Activated CD8-positive, alpha-beta memory T cell treated with anti-CD3 and anti-CD28 coated beads for 36 hours (primary cell): ENCODE measurements at regions not wholly inside any gene's neighbourhood (a gene's known extent, or its start where the extent isn't known, plus 50 kb on each side); places are given as distances from the start of the nearest gene placed in this dataset.
"Not testable (repeated sequence)": the region's sequence is repeated elsewhere in the genome, so short reads cannot be mapped to it uniquely, and the experiment has no call there.

Experiments used
- CTCF ChIA-PET: fragments of 350-600 bp; sonication (Branson Sonifier 250); formaldehyde crosslinking; loops from one replicate; lab custom pipeline; 2021; ENCODE audit warnings: antibody characterized with exemption; lab: Charles Lee
- POLR2A ChIA-PET: fragments of 350-600 bp; sonication (Branson Sonifier 250); formaldehyde crosslinking; loops from one replicate; lab custom pipeline; 2021; ENCODE audit warnings: antibody characterized with exemption; lab: Charles Lee

- ChIA-PET POLR2A (no interaction called here), CTCF (no interaction called here)
These were observed 128.6 kb upstream of the NYAP2 start for GRCh38 chr2:225270861-225271260.

- ChIA-PET POLR2A (no interaction called here), CTCF (no interaction called here)
These were observed 129.5 kb upstream of the NYAP2 start for GRCh38 chr2:225270053-225270452.

- CTCF ChIA-PET, result no interaction called here
- POLR2A ChIA-PET, result no interaction called here
These were observed 145.1 kb upstream of the NYAP2 start for GRCh38 chr2:225254363-225254762.

- POLR2A ChIA-PET, result no interaction called here
- CTCF ChIA-PET, result no interaction called here
These were observed 154.6 kb upstream of the NYAP2 start for GRCh38 chr2:225244933-225245332.

- ChIA-PET CTCF (no interaction called here), POLR2A (no interaction called here)
These were observed 162.7 kb upstream of the NYAP2 start for GRCh38 chr2:225236769-225237323.

GRCh38 chr2:225233234-225233633 lies 166.3 kb upstream of the NYAP2 start:
- POLR2A ChIA-PET, result no interaction called here
- CTCF ChIA-PET, result no interaction called here

GRCh38 chr2:225231900-225232299 lies 167.6 kb upstream of the NYAP2 start:
- POLR2A ChIA-PET, result no interaction called here
- CTCF ChIA-PET, result no interaction called here

- CTCF ChIA-PET, POLR2A ChIA-PET: not testable (repeated sequence)
These were observed 170.2 kb upstream of the NYAP2 start for GRCh38 chr2:225229346-225229745.

- POLR2A ChIA-PET, result no interaction called here
- CTCF ChIA-PET, result no interaction called here
These were observed 173.1 kb upstream of the NYAP2 start for GRCh38 chr2:225226441-225226840.

- CTCF ChIA-PET, result no interaction called here
- POLR2A ChIA-PET, result no interaction called here
These were observed 176.2 kb upstream of the NYAP2 start for GRCh38 chr2:225223301-225223700.

GRCh38 chr2:225207471-225207870 lies 165.2 kb upstream of the DOCK10 start:
- ChIA-PET CTCF (no interaction called here), POLR2A (no interaction called here)

GRCh38 chr2:225207043-225207442 lies 164.8 kb upstream of the DOCK10 start:
- CTCF ChIA-PET, result interaction anchor here (0.6 kb wide), 1 partner anchor 291 kb away, joined by 3 read pairs; no protein-coding TSS in a partner anchor
- POLR2A ChIA-PET, result no interaction called here

GRCh38 chr2:225196579-225196978 lies 154.3 kb upstream of the DOCK10 start:
- ChIA-PET CTCF (no interaction called here), POLR2A (no interaction called here)

GRCh38 chr2:225192869-225193268 lies 150.6 kb upstream of the DOCK10 start:
- ChIA-PET POLR2A (no interaction called here), CTCF (no interaction called here)

GRCh38 chr2:225190987-225191386 lies 148.7 kb upstream of the DOCK10 start:
- ChIA-PET CTCF (no interaction called here), POLR2A (no interaction called here)

- POLR2A ChIA-PET, result no interaction called here
- CTCF ChIA-PET, result no interaction called here
These were observed 142.7 kb upstream of the DOCK10 start for GRCh38 chr2:225184948-225185347.

GRCh38 chr2:225182126-225182525 lies 139.9 kb upstream of the DOCK10 start:
- POLR2A ChIA-PET, result interaction anchor here (0.6 kb wide), 1 partner anchor 328 kb away, joined by 7 read pairs; no protein-coding TSS in a partner anchor
- CTCF ChIA-PET, result no interaction called here

- POLR2A ChIA-PET, result no interaction called here
These were observed 134.8 kb upstream of the DOCK10 start for GRCh38 chr2:225177098-225177497.

GRCh38 chr2:225173909-225174308 lies 131.6 kb upstream of the DOCK10 start:
- CTCF ChIA-PET, result no interaction called here

More at GRCh38 chr2:225177098-225177497, 134.8 kb upstream of the DOCK10 start:
- CTCF ChIA-PET, result no interaction called here

GRCh38 chr2:225171350-225171749 lies 129.1 kb upstream of the DOCK10 start:
- POLR2A ChIA-PET, result no interaction called here
- CTCF ChIA-PET, result no interaction called here

More at GRCh38 chr2:225173909-225174308, 131.6 kb upstream of the DOCK10 start:
- POLR2A ChIA-PET, result no interaction called here

- CTCF ChIA-PET, result no interaction called here
- POLR2A ChIA-PET, result no interaction called here
These were observed 127.9 kb upstream of the DOCK10 start for GRCh38 chr2:225170162-225170561.

GRCh38 chr2:225169396-225169795 lies 127.1 kb upstream of the DOCK10 start:
- ChIA-PET CTCF (no interaction called here), POLR2A (no interaction called here)
